ENCODE measurements at regions not wholly inside any gene's neighbourhood (a gene's known extent, or its start where the extent isn't known, plus 50 kb on each side); places are given as distances from the start of the nearest gene placed in this dataset.

DNA sequence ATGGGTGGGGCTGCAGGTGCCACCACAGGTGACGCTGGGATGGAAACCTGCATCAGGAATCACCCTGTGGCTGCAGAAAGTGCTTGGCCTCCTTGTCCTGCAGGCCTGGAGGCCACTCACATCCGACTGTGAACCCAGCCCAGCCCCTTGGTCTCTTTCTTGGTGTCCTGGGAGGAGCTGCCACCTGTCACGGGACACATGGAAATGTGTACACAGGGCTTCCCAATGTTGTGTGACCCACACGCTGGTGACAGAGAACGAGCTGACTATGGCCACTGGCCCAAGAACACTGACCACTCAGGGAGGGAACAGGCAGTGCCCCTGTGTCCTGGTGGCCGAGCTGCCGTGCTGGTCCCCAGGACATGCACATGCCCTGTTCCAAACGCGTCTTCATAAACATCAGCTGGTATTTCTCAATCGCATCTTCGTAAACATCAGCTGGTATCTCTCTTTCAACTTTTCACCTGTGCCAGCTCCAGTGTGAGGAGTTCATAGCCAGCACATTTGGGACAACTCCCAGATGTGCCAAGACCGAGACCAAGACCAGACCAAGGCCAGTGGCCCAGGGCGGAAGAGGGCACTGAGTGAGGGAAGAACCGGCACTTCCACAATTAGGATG lies 57.9 kb upstream of the INPP5A start:
- Mint-ChIP-seq H3K36me3 (ENCODE audit: unreplicated experiment) (no peaks in the 10 kb centered on the region), H3K27ac (ENCODE audit: unreplicated experiment) (no peak overlapping the region), H3K27me3 (ENCODE audit: unreplicated experiment) (peaks cover 4% of the 10 kb centered on the region), H3K4me3 (ENCODE audit: unreplicated experiment) (no peak overlapping the region), H3K9me3 (ENCODE audit: unreplicated experiment) (peaks cover 2% of the 10 kb centered on the region), H3K4me1 (ENCODE audit: low read depth, unreplicated experiment) (no peaks in the 10 kb centered on the region)
- TF ChIP-seq, protein P1, sequence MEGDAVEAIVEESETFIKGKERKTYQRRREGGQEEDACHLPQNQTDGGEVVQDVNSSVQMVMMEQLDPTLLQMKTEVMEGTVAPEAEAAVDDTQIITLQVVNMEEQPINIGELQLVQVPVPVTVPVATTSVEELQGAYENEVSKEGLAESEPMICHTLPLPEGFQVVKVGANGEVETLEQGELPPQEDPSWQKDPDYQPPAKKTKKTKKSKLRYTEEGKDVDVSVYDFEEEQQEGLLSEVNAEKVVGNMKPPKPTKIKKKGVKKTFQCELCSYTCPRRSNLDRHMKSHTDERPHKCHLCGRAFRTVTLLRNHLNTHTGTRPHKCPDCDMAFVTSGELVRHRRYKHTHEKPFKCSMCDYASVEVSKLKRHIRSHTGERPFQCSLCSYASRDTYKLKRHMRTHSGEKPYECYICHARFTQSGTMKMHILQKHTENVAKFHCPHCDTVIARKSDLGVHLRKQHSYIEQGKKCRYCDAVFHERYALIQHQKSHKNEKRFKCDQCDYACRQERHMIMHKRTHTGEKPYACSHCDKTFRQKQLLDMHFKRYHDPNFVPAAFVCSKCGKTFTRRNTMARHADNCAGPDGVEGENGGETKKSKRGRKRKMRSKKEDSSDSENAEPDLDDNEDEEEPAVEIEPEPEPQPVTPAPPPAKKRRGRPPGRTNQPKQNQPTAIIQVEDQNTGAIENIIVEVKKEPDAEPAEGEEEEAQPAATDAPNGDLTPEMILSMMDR (IDR thresholded peaks at IDR 0.05; ENCODE audit: partially characterized antibody, unreplicated experiment): no peak
- no peak for DNase-seq

DNA sequence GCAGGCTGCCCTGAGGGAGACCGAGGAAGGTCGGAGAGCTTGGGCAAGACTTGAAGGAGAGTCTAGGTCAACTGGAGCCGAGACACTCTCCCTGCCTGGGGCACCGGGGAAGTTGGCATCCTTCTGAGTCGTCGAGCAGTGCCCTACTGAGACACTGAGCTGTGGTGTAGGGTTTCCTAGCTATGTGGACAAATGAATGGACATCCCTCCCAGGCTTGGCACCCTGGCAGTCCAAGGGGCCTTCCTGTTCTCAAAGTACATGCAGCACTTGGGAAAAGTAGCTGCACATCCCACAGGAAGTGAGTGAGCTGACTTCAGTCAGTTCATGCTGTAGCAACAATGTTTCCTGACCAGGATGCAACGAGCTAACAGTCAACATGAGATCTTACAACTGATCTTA lies 57.2 kb upstream of the INPP5A start:
- Mint-ChIP-seq H3K4me3 (ENCODE audit: unreplicated experiment) (no peak overlapping the region), H3K27me3 (ENCODE audit: unreplicated experiment) (peaks cover 4% of the 10 kb centered on the region), H3K4me1 (ENCODE audit: low read depth, unreplicated experiment) (no peaks in the 10 kb centered on the region), H3K36me3 (ENCODE audit: unreplicated experiment) (no peaks in the 10 kb centered on the region), H3K27ac (ENCODE audit: unreplicated experiment) (no peak overlapping the region), H3K9me3 (ENCODE audit: unreplicated experiment) (peaks cover 2% of the 10 kb centered on the region)
- TF ChIP-seq, protein P1 (IDR thresholded peaks at IDR 0.05; ENCODE audit: partially characterized antibody, unreplicated experiment): no peak
- DNase-seq: no peak

DNA sequence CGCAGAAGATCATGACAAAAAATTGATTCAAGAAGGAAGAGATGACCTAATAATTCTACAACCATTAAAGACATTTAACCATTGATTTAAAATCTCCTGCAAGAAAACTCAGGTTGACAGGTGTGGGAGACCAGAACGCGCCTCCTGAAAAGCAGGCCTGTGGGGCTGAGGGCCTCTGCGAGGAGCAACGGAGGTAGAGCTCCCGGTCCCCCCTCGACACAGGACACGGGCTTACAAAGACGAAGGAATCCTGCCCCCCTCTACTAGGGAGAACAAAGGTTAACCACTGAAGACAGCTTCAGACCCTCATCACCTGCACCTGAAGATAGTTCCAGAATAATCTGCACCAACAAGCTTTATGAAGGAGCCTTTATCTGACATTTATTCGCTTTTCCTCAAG lies 55.9 kb upstream of the INPP5A start:
- no peak for DNase-seq
- no peaks in the 10 kb centered on the region for H3K4me1 Mint-ChIP-seq (ENCODE audit: low read depth, unreplicated experiment)
- no peak overlapping the region for H3K27ac Mint-ChIP-seq (ENCODE audit: unreplicated experiment)
- H3K9me3 Mint-ChIP-seq (ENCODE audit: unreplicated experiment): peaks cover 2% of the 10 kb centered on the region
- H3K4me3 Mint-ChIP-seq (ENCODE audit: unreplicated experiment): no peak overlapping the region
- H3K27me3 Mint-ChIP-seq (ENCODE audit: unreplicated experiment): peaks cover 4% of the 10 kb centered on the region
- no peaks in the 10 kb centered on the region for H3K36me3 Mint-ChIP-seq (ENCODE audit: unreplicated experiment)
- TF ChIP-seq, protein P1 (IDR thresholded peaks at IDR 0.05; ENCODE audit: partially characterized antibody, unreplicated experiment): no peak

DNA sequence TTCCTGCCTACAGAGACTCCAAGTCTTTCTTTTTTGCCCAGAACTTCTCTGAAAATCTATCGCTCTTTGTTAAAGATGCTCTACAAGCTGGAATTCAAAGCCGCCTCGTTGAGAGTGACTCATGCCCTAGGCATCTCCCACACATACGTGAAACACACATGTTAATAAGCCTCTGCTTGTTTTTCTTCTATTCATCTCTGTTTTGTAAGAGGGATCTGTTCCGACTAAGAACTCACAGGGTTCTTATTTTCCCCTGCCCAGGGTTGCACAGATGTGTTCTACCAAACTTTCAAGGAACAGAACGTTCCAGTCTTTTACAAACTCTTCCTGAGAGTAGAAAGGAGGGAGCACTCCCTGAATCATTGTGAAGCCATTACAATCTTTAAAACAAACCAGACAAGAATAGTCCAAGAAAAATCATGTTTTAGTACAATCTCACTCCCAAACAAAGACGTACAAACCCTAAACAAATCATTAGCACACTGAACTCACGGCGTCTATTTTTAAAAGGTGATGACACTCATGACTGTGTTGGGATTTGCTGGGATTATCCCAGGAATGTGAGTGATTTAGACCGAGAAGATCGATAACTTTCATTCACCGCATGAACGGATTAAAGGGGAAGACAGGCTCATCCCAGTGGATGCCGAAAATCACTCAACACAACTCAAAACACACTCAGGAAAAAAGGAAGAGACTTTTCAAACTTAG lies 55.3 kb upstream of the INPP5A start:
- Mint-ChIP-seq H3K36me3 (ENCODE audit: unreplicated experiment) (no peaks in the 10 kb centered on the region), H3K4me3 (ENCODE audit: unreplicated experiment) (no peak overlapping the region), H3K9me3 (ENCODE audit: unreplicated experiment) (peaks cover 2% of the 10 kb centered on the region), H3K27me3 (ENCODE audit: unreplicated experiment) (peaks cover 4% of the 10 kb centered on the region), H3K27ac (ENCODE audit: unreplicated experiment) (no peak overlapping the region), H3K4me1 (ENCODE audit: low read depth, unreplicated experiment) (no peaks in the 10 kb centered on the region)
- TF ChIP-seq, protein P1 (IDR thresholded peaks at IDR 0.05; ENCODE audit: partially characterized antibody, unreplicated experiment): no peak
- DNase-seq: no peak

DNA sequence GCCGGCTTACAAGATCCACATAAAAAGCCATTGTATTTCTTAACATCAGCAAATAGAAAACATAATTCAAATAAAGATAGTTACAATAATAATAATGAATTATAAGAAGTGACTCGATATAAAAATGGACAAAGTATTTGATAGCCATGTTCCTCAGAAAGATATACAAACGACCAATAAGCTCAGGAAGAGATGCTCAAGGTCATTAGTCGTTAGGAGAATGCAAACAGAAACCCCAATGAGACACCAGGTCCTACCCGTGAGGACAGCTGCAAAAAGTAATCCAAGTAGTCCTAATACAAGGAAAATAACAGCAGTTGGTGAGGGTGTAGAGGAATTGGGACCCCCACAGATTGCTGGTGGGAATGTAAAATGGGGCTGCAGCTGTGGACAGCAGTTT lies 54.2 kb upstream of the INPP5A start:
- H3K36me3 Mint-ChIP-seq (ENCODE audit: unreplicated experiment): no peaks in the 10 kb centered on the region
- H3K27ac Mint-ChIP-seq (ENCODE audit: unreplicated experiment): no peak overlapping the region
- no peak overlapping the region for H3K4me3 Mint-ChIP-seq (ENCODE audit: unreplicated experiment)
- TF ChIP-seq, protein P1 (IDR thresholded peaks at IDR 0.05; ENCODE audit: partially characterized antibody, unreplicated experiment): no peak
- peaks cover 2% of the 10 kb centered on the region for H3K9me3 Mint-ChIP-seq (ENCODE audit: unreplicated experiment)
- no peak for DNase-seq
- H3K27me3 Mint-ChIP-seq (ENCODE audit: unreplicated experiment): peaks cover 4% of the 10 kb centered on the region
- H3K4me1 Mint-ChIP-seq (ENCODE audit: low read depth, unreplicated experiment): no peaks in the 10 kb centered on the region
